ENCODE measurements at regions not wholly inside any gene's neighbourhood (a gene's known extent, or its start where the extent isn't known, plus 50 kb on each side); places are given as distances from the start of the nearest gene placed in this dataset.

GRCh38 chr12:76241371-76241770 lies 106.8 kb downstream of the BBS10 start:
- no peak for TF ChIP-seq CTCF (conservative IDR thresholded peaks at IDR 0.05; ENCODE audit: control insufficient read depth, insufficient read depth, low read depth, low read length)
- no peak overlapping the region for H3K4me3 ChIP-seq (ENCODE audit: control insufficient read depth, low read depth, low read length)
- DNase-seq (ENCODE audit: low read depth), result no peak

- TF ChIP-seq CTCF (conservative IDR thresholded peaks at IDR 0.05; ENCODE audit: control insufficient read depth, insufficient read depth, low read depth, low read length), result no peak
- no peak overlapping the region for H3K4me3 ChIP-seq (ENCODE audit: control insufficient read depth, low read depth, low read length)
- no peak for DNase-seq (ENCODE audit: low read depth)
These were observed 107.9 kb downstream of the BBS10 start for GRCh38 chr12:76240281-76240680.

DNA sequence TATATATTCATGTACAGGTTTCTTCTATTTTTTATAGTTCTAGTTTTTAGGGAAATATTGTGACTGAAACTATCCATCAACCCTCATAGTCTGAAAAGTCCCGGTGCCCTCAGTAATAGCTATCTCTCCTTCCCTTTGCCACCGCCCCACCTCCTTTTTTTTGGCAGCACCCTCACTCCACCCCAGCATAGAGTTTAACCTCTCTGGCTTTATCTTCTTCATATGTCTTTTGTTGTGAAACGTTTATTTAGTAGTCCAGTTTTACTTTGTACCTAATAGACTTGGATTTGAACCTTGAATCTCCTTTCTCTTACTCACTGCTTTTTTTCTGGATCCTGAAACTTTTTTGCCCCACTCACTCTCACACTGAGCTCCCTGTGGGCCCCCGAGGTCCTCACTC lies 109.5 kb downstream of the BBS10 start:
- H3K4me3 ChIP-seq (ENCODE audit: control insufficient read depth, low read depth, low read length), result no peak overlapping the region
- DNase-seq (ENCODE audit: low read depth), result no peak
- TF ChIP-seq CTCF (conservative IDR thresholded peaks at IDR 0.05; ENCODE audit: control insufficient read depth, insufficient read depth, low read depth, low read length), result no peak

GRCh38 chr12:76237086-76237701 lies 111.0 kb downstream of the BBS10 start:
- no peak for TF ChIP-seq CTCF (conservative IDR thresholded peaks at IDR 0.05; ENCODE audit: control insufficient read depth, insufficient read depth, low read depth, low read length)
- DNase-seq (ENCODE audit: low read depth), result no peak
- no peak overlapping the region for H3K4me3 ChIP-seq (ENCODE audit: control insufficient read depth, low read depth, low read length)

GRCh38 chr12:76236640-76237039 lies 111.6 kb downstream of the BBS10 start:
- peak; percentile 47 for DNase-seq (ENCODE audit: low read depth)
- TF ChIP-seq CTCF (conservative IDR thresholded peaks at IDR 0.05; ENCODE audit: control insufficient read depth, insufficient read depth, low read depth, low read length), result no peak
- no peak overlapping the region for H3K4me3 ChIP-seq (ENCODE audit: control insufficient read depth, low read depth, low read length)

DNA sequence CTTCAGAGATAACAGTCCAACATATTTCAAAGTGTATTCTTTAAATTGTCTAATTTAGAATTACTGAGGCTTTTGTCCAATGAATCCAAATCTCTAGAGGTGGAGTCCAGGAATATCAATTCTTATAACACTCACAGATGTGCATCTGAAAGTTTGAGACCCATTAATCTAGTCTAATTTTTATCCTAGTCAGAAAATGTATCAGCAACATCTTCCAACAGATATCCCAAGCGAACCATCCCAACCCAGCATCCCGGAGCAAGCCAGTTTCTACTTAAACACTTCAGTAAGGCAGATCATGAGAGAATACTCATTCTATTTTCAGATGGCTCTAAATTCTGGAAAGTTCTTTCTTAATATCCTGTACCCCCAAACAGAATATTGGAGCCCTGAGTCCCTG lies 113.5 kb downstream of the BBS10 start:
- no peak overlapping the region for H3K4me3 ChIP-seq (ENCODE audit: control insufficient read depth, low read depth, low read length)
- no peak for TF ChIP-seq CTCF (conservative IDR thresholded peaks at IDR 0.05; ENCODE audit: control insufficient read depth, insufficient read depth, low read depth, low read length)
- no peak for DNase-seq (ENCODE audit: low read depth)

DNA sequence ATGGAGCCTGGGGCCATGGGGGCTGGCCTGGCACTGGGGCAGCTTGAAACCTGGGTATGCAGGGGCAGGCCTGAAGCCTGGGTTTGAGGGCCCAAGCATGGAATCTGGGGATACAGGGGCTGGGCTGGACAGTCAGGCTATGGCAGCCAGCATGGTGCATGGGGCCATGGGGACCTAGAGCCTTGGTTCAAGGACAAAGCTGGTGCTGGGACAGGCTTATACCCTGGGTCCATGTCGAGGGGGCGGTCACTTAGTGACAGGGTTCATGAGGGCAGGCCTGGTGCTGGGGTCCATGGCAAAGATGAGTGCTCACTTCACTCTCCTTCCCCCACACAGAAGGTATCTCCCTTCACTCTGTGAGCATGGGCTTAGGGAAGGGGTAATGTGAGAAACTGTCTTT lies 116.2 kb downstream of the BBS10 start:
- TF ChIP-seq CTCF (conservative IDR thresholded peaks at IDR 0.05; ENCODE audit: control insufficient read depth, insufficient read depth, low read depth, low read length), result no peak
- H3K4me3 ChIP-seq (ENCODE audit: control insufficient read depth, low read depth, low read length), result no peak overlapping the region
- no peak for DNase-seq (ENCODE audit: low read depth)

Data from fibroblast of mammary gland (primary cell).